AG20443 (cell line): ENCODE measurements at regions not wholly inside any gene's neighbourhood (a gene's known extent, or its start where the extent isn't known, plus 50 kb on each side); places are given as distances from the start of the nearest gene placed in this dataset.
"Not testable (repeated sequence)": the region's sequence is repeated elsewhere in the genome, so short reads cannot be mapped to it uniquely, and the experiment has no call there.

Source experiments
- DNase-seq: peaks from one replicate; pipeline ENCODE4 v3.0.0; 2012; ENCODE audit warnings: low spot score, mixed read lengths

GRCh38 chr6:8361259-8361658, 74.1 kb downstream of the SLC35B3 start:
- no peak for DNase-seq

DNA sequence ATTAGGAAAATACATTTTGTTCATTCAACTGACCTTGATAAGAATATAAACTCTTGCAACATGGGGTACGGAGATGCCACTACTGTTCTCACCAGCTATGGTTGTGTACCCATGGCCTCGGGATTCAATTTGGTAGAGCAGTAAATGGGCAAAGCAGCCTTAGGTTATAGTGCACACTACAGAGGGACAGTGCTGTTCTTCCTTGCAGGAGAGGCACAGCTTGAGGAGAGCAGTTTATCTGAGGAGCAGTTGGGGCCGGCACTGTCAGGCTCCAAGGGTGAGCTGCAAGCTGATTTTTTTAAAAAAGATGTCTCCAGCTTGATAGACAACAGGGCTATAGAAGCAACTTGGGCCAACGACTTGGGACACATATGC, 82.4 kb downstream of the SLC35B3 start:
- no peak for DNase-seq

DNA sequence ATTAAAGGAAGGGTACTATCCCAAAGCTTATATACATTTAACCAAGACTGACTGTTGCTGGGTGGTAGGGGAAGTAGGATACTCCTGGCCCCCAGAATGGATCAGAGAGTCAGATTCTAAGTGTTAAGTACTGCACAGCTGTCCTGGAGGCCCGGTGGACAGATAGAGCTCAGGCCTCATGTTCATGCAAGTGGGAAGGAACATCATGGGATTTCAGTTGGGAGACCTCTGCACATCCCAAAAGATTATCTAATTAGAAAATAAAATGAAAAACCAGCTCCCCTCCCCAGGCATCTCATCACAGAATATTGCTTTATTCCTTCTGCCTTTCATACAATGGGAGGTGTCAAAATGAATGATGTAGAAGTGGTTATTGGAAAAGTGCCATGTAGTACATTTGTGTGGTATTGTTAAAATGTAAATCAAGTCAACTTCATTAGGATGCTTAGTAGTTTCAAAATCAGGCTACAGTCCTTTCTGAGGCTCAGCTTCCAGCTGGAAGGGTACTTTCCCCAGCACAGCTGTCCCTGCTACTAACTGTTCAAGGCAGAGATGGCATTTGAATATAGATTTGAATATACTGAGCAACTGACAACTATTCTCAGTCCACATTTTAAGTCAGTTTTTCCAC, 82.9 kb downstream of the SLC35B3 start:
- no peak for DNase-seq

- no peak for DNase-seq
Measured at GRCh38 chr6:8343600-8343999, 91.7 kb downstream of the SLC35B3 start.

DNA sequence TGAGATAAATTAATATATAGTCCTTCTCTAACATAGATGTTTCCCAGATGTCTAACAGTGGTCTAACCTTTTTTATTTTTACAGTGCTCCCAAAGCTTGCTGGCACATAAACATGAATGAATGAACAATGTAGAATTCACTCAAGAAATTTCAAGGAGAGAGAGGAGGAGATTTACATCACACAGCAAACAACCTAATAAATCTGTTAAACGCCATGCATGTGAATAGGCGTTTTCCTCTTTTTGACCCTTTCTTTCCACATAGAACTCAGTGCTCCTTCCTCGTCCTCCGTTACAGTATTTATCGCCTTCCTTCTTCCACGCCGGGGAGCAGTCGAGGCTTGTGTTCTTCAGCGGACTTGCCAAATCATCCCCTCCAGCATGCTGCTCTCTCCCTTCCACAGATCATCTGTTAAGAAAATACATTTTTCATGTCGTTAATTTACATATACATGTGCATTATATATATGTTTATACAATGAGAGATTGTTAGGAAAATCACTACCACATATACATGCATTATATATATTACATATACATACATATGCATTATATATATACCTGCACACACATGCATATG, 93.0 kb downstream of the SLC35B3 start:
- no peak for DNase-seq

DNA sequence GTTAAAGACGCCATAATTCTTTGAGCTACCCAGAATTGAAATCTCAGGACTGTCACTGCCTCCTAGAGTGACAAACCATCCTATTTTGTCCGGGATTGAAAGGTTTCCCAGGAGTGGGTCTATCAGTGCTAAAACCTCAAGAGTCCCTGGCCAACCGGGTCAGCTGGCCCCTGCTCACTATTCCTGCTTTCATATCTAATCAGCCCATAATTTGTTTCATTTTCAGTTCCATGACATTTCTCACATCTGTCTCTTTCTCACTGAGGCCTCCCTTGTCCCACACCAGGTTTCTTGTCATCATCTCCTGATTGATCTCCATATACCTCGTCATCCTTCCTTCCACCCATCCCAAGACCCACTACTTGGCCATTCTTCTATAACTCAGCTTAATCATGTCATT, 98.2 kb downstream of the SLC35B3 start:
- DNase-seq, result no peak

GRCh38 chr6:8336406-8337057, 98.8 kb downstream of the SLC35B3 start:
- DNase-seq, result no peak

DNA sequence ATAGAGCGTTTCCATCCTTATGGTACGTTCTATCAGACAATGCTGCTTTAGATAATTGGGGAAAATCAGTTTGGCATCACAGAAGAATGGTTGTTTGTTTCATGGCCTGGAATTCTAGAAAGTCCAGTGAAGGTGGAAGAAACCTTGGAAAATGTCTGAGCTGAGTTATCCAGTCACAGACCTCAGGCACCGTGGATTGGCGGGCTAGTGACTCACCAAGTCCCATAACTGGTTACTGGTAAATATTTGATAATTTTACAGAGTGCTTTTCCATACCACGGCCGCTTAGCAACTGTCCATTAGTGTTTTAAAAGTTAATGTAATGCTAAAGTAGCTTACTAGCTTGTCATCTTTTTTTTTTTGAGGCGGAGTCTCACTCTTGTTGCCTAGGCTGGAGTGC, 99.4 kb downstream of the SLC35B3 start:
- DNase-seq, result no peak

DNA sequence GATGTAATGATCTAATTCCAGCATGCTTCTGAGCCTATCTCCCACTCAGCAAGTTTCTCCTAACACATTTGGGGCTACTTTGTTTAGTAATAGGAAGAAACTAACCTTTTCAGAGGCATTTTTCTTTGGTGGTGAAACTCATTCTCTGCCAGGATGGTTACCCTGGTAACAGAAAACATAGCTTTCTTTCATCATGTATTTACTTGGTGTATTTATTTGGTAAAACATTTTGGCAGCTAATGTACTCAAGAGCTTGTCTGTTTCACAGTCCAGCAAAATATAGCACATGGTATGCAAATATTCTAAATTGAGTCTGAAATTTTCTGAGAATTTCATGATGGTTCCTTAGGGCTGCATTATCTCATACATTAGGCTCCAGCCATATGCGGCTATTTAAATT, 100.0 kb downstream of the SLC35B3 start:
- DNase-seq, result no peak

GRCh38 chr6:8334113-8334512, 101.2 kb downstream of the SLC35B3 start:
- no peak for DNase-seq

DNA sequence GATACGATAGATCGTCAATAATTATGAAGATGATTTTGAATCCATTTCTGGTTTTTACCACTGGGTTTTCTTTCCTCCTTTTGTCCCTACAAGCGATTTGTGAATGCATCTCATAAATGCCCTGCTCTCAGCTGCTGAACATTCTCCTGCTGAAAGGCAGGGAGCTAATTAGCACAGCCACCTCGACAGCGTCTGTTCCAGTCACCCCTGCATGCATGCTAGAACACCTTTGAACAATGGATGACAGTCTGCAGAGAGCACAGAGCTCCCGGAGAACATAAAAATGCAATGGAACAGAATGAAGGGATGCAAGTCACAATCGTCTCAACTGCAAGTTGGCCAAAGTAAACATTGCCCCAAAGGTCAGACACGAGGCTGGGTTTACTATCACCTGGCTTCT, 105.8 kb downstream of the SLC35B3 start:
- no peak for DNase-seq

DNA sequence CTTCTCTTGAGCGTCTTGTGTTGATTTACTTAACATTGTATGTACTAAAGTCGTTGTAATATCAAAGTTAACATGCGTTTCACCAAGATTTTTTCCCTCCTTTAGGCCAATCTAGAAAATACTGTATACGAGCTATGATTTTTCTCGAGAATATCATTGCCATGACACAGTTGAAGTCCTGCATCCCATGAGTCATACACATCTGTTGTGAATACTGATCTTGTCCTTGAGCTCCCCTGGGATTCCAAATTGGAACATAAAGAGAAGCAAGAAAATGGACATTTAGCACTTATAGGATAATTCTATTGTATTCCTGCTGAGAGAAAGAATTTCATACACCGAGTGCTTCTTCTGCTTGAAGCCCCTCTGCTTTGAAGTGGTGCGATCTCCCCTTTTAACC, 109.6 kb downstream of the SLC35B3 start:
- DNase-seq, result no peak

DNA sequence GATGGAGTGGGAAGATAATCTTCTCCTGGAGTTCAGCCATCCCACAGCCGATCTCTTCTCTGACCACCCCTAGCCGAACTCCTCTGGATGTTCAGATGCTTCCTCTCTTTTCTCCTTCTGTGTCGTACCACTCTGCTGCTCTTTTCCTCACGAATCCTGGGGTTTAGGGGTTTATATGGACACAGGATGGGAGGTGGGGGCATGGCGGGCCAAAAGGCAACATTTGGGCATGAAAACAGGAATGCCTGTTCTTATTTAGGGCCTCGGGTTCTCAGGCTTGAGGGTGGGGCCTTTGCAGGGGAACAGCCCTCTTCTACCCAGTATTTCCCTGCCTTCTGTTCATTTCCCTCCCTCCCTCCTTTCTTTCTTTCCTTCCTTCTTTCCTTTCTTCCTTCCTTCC, 112.7 kb downstream of the SLC35B3 start:
- no peak for DNase-seq

DNA sequence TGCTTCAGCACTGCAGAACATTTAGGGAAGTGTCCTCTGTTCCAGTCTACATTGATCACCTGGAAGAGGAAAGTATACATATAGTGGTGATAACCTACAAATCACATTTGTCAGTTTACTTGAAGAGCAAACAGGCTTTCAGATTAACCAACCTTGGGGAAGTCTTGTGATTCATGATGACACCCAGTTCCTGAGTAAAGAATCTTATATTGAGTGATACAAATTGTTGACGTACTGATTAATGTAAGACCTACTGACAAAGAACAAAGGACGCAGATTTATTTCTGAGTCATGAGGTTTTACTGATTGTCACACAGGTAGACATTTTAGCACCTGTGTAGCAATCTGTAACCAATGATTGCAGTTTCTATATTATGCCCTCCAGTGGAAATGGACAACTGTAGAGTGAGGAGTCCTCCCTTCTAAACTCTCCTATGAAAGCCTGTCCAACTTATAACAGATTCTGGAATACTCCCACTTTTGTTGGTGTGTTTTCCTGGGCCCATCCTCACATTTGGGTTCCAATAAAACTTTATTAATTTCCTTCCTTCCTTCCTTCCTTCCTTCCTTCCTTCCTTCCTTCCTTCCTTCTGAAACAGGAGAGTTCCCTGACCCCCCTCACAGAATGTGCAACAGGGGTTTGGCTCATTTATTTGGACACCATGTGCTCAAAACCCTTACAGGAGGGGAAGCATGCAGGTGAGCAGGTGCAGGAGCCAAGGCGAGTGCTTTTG, 113.5 kb downstream of the SLC35B3 start:
- no peak for DNase-seq

- DNase-seq, result no peak
Measured at GRCh38 chr6:8315154-8315553, 120.2 kb downstream of the SLC35B3 start.

DNA sequence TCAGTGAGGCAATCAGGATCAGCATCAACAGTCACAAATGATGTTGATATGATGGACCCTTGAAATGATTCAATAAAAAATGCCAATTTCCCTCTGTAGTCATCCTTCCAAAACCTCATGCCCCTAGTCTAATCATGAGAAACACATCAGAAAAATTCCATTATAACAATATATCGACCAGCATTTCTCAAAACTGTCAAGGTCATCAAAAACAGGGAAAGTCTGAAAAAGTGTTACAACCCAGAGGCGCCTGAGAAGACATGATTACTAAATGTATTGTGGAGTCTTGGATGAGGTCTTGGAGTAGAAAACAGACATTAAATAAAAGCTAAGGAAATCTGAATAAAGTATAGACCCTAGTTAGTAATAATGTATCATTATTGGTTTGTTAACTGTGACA, 133.8 kb downstream of the SLC35B3 start:
- DNase-seq, result no peak

GRCh38 chr6:8299034-8299433, 136.3 kb downstream of the SLC35B3 start:
- no peak for DNase-seq

GRCh38 chr6:8282946-8283345, 152.4 kb downstream of the SLC35B3 start:
- not testable (repeated sequence) for DNase-seq

- no peak for DNase-seq
Measured at GRCh38 chr6:8282380-8282779, 153.0 kb downstream of the SLC35B3 start.

DNA sequence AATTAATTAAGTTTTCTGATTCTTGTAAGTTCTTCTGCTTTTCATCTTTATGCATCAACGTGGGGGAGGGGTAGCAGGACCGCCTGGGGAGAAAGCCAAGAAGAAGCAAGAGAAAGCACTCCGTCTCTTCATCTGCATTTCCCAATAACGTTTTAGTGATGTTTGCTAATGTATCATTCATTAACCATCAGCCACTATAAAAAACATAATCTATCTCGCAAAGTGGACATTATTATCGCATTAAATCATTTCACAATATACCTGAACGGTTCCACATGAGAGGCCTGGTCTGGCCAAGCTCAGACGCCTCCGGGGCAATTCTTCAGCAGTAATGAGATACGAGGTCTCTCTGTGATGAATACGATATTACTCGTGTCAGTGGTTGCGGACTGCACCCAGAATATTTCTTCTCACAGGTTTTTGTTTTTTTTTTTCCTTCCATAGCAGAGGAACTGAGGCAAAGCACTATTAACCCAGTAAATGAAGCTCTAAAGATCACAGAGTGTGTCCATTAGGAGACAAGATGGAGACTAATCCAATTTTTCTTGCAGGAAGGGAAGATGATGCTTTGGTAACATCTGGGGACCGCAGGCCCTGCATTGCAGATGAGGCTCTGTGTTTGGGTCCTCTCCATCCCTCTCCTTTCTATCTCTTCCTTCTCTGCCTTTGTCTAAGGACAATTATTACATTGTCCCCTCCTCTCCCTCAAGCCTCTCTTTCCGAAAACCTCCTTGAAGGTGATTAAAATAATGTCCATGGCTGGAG, 156.1 kb downstream of the SLC35B3 start:
- no peak for DNase-seq

DNA sequence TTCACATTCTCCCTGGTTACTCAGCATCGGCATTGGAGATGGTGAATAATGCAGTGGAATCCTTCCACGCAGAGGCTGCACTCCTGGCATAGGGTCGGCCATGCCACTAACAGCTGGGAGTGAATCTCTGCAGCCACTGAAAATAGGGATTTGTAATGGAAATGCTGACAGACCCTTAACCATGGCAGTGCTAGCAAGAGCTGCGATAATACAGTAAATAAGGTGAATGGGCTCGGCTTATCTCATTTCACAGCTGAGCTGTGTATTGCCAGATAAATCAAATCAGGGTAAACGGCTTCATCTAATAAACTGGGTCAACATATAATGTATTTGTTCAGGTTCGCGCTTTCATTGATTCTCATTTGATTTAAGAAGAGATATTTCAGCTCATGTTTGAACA, 156.8 kb downstream of the SLC35B3 start:
- no peak for DNase-seq

- no peak for DNase-seq
Measured at GRCh38 chr6:8277769-8278168, 157.6 kb downstream of the SLC35B3 start.
